Hematopoietic multipotent progenitor cell treated with erythropoietin and hydrocortisone succinate and interleukin-3 and kit ligand, for 15 days (in vitro differentiated cells): ENCODE measurements at regions not wholly inside any gene's neighbourhood (a gene's known extent, or its start where the extent isn't known, plus 50 kb on each side); places are given as distances from the start of the nearest gene placed in this dataset.
"Not testable (repeated sequence)": the region's sequence is repeated elsewhere in the genome, so short reads cannot be mapped to it uniquely, and the experiment has no call there.

ENCODE experiments used
- DNase-seq: peaks from one replicate; pipeline ENCODE4 v3.0.0-alpha.2; 2015; ENCODE audit warnings: low spot score

GRCh38 chr9:94387338-94388010, 59.0 kb upstream of the NUTM2F start:
- peak; percentile 17 for DNase-seq

GRCh38 chr9:94388011-94388406, 59.6 kb upstream of the NUTM2F start:
- not testable (repeated sequence) for DNase-seq

GRCh38 chr9:94390425-94391098, 62.1 kb upstream of the NUTM2F start:
- not testable (repeated sequence) for DNase-seq

DNA sequence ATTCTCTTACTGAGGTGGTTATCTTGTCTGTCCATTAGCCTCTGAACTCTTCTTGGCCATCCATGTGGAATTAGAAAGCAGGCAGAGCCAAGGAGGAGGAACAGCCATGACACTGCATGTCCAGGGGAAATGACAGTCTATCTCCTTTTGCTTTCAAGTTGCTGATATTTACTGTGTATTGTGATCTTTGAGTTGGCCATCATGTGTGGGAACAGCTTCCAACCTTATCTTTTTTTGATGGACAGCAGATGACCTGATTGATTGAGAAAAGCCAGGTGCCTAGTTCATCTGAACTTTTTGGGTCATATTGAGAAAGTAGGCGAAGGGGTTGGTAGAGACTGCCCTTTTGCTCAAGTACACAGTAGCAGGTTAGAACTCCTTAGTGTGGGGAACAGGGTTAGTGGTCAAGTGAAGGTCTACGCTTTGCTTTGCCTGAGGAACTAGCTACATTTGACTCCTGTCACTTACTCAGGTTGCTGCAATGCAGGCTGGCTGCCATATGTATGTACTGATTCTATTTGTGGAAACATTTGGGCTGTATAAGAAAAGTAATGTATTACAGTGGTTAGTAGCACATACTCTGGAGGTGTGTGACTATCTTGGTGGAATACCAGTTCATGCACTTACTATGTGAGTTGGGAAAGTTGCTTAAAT, 64.7 kb upstream of the NUTM2F start:
- DNase-seq, result not testable (repeated sequence)

- not testable (repeated sequence) for DNase-seq
Observed at GRCh38 chr9:94397766-94398379, 69.4 kb upstream of the NUTM2F start.

DNA sequence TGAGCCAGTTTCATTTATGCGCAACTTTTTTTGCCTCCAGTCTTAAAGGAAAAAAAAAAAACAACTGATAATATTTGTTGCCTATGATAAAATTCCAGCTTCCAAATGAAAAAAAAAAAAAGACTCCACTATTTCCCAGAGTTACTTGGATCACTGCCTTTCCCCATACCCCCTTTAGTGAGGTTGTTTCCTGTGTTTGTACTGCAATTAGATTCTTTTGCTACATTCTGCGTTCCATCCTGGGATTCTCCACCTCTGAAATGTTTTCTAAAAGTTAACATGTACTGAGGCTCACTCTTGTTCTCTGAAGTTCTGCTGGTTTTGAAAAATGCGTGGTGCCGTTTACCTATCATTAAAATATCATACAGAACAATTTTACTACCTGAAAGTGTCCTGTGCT, 72.0 kb upstream of the NUTM2F start:
- DNase-seq, result not testable (repeated sequence)

DNA sequence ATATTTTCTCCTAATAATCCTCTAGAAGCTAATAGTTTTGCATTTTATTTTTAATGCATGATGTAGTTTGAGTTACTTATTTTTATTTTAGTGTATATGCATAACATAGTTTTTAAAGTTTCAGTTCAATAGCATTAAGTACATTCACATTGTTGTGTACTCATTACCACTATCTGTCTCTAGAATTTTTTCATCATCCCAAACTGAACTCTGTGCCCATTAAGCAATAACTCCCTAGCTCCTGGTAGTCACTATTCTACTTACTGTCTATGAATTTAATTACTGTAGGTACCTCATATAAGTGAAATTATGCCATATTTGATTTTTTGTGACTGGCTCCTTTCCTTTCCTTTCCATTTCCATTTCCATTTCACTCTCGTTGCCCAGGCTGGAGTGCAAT, 74.4 kb upstream of the NUTM2F start:
- DNase-seq, result not testable (repeated sequence)

GRCh38 chr9:94403571-94403970, 75.1 kb upstream of the NUTM2F start:
- not testable (repeated sequence) for DNase-seq

- peak; percentile 9 for DNase-seq
Observed at GRCh38 chr9:94413665-94414064, 85.2 kb upstream of the NUTM2F start.

- DNase-seq, result not testable (repeated sequence)
Observed at GRCh38 chr9:94415111-94415510, 86.7 kb upstream of the NUTM2F start.

DNA sequence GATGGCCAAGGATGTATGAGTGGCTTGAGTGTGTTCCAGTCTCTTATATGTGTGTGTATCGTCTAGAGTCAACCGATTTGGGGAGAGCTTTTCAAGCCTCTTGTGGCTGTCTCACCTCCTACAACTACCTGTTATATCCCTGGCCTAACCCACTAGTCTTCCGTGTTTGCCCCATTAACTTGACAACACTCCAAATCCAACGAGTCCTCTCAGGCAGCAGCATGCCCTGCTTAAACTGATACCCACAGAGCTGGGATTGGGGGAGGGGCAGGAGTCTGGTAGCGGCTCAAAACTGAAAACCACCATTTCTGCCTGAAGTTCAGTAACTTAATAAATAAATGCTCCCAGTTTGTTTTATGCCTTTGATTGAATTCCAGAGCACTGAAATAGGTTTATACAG, 91.7 kb upstream of the NUTM2F start:
- not testable (repeated sequence) for DNase-seq

DNA sequence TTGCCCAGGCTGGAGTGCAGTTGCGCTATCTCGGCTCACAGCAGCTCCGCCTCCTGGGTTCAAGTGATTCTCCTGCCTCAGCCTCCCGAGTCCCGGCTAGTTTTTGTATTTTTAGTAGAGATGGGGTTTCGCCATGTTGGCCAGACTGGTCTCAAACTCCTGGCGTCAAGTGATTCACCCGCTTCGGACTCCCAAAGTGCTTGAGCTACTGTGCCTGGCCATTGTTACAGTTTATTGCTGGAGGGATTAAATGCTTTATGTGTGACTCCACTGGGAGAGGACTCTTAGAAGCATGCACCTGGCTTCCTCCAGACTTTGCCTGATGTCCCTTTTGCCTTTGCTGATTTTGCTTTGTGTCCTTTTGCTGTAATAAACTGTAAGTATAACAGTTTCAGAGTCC, 93.5 kb upstream of the NUTM2F start:
- DNase-seq, result not testable (repeated sequence)

GRCh38 chr9:94425312-94425711, 96.9 kb upstream of the NUTM2F start:
- DNase-seq, result not testable (repeated sequence)

DNA sequence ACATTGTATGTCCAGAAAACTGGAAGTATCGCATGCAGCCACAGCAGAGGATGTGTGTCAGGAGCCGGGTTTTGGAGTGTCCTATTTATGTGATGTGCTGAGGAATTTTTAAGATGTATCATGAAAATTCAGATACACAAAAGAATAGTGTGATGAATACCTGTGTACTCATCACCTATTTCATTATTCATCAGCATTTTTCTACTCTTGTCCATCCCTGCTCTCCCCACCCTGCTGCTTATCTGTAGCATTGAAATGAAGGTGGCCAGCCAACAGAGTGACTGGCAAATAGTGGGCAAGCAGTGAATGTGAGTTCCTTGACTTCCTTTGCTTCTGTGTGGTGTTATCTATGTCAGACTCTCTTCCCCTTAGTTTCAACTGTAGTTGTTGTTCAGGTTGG, 108.7 kb upstream of the NUTM2F start:
- not testable (repeated sequence) for DNase-seq

GRCh38 chr9:94438336-94438735, 109.9 kb upstream of the NUTM2F start:
- not testable (repeated sequence) for DNase-seq

DNA sequence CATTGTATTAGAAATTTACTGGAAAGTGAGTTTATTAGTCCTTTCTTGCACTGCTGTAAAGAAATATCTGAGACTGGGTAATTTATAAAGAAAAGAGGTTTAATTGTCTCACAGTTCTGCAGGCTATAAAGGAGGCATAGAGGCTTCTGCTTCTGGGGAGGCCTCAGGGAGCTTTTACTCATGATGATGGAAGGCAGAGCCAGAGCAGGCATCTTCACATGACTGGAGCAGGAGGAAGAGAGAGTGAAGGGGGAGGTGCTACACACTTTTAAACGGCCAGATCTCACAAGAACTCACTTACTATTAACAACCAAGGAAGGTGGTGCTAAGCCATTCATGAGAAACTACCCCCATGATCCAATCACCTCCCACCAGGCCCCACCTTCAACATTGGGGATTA, 112.7 kb upstream of the NUTM2F start:
- DNase-seq, result not testable (repeated sequence)

GRCh38 chr9:94441796-94442195, 113.1 kb upstream of the PCAT7 start:
- no peak for DNase-seq

DNA sequence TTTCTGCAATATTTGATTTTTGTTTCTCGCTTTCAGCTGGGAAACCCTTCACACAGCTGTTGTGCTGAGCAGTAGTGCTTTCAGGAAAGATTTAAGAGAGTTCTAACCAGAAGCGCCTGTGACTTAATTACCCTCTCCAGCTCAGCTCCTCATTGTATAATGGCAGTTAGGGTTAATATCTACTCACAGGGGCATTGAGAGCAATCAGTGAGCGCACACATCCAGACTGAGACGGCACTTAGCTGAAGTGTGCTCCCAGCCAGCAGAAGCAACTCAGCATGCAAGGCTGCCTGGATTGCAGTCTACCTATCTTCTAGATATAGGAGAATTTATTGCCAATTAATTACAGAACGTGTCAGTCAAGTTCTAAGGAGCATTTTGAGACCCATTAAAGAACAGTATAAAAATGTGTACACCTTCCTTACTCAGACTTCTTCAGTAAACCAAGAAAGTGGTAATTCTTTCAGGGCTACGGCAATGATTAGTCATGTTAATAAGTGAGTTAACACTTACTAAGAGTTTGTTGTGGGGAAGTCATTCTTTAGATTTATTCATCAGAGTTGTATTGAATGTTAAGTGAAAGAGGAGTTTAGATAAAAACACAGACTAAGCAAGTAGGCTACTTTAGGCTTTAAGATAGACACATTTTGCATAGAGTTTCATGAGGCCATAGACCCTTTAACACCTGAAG, 111.7 kb upstream of the PCAT7 start:
- DNase-seq, result no peak

- DNase-seq, result no peak
Observed at GRCh38 chr9:94445863-94446262, 109.0 kb upstream of the PCAT7 start.

GRCh38 chr9:94449486-94449885, 105.4 kb upstream of the PCAT7 start:
- no peak for DNase-seq

DNA sequence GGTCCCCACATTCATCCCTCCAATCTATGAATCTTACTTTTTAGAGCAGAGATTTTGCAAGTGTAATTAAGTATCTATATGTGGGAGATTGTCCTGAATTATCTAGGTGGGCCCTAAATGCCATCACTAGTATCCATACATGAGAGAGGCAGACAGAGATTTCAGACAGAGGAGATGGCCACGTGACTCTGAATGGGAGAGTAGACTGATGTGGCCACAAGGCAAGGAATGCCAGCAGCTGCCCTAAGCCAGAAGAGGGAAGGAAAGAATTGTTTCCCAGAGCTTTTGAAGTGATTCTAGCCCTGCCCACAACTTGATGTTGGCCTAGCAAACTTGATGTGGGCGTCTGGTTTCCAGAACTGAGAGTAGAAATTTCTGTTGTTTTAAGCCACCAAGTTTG, 90.1 kb upstream of the PCAT7 start:
- no peak for DNase-seq

DNA sequence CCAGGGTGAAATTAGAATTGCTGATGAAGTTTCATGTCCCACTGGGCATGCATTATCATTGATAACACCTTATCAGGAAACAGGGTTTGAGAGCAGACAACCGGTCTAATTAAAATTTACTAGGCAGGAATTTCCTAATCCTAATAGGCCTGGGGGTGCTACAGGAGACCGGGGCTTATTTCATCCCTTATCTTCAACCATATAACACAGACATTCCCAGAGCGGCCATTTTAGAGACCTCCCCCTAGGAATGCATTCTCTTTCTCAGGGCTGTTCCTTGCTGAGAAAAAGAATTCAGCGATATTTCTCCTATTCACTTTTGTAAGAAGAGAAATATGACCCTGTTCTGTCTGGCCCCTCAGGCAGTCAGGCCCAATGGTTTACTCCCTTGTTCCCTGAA, 82.8 kb upstream of the PCAT7 start:
- not testable (repeated sequence) for DNase-seq
